ENCODE measurements at regions not wholly inside any gene's neighbourhood (a gene's known extent, or its start where the extent isn't known, plus 50 kb on each side); places are given as distances from the start of the nearest gene placed in this dataset.

GRCh38 chr1:192713921-192714320 is 78.0 kb downstream of the RGS13 start:
- H3K4me3 ChIP-seq (ENCODE audit: low read depth, low read length): no peak overlapping the region
- no peak for DNase-seq (ENCODE audit: low read depth)
- TF ChIP-seq CTCF (IDR thresholded peaks at IDR 0.05; ENCODE audit: insufficient read depth, low read depth, low read length, missing control alignments): no peak

- H3K4me3 ChIP-seq (ENCODE audit: low read depth, low read length): no peak overlapping the region
- TF ChIP-seq CTCF (IDR thresholded peaks at IDR 0.05; ENCODE audit: insufficient read depth, low read depth, low read length, missing control alignments): no peak
- no peak for DNase-seq (ENCODE audit: low read depth)
Measured at GRCh38 chr1:192724670-192725069, 84.2 kb upstream of the RGS2 start.

- TF ChIP-seq CTCF (IDR thresholded peaks at IDR 0.05; ENCODE audit: insufficient read depth, low read depth, low read length, missing control alignments): no peak
- no peak for DNase-seq (ENCODE audit: low read depth)
- H3K4me3 ChIP-seq (ENCODE audit: low read depth, low read length): no peak overlapping the region
Measured at GRCh38 chr1:192726820-192727504, 81.9 kb upstream of the RGS2 start.

- no peak overlapping the region for H3K4me3 ChIP-seq (ENCODE audit: low read depth, low read length)
- no peak for DNase-seq (ENCODE audit: low read depth)
- no peak for TF ChIP-seq CTCF (IDR thresholded peaks at IDR 0.05; ENCODE audit: insufficient read depth, low read depth, low read length, missing control alignments)
Measured at GRCh38 chr1:192729500-192729899, 79.3 kb upstream of the RGS2 start.

GRCh38 chr1:192730198-192730597 is 78.6 kb upstream of the RGS2 start:
- no peak overlapping the region for H3K4me3 ChIP-seq (ENCODE audit: low read depth, low read length)
- no peak for TF ChIP-seq CTCF (IDR thresholded peaks at IDR 0.05; ENCODE audit: insufficient read depth, low read depth, low read length, missing control alignments)
- no peak for DNase-seq (ENCODE audit: low read depth)

GRCh38 chr1:192732787-192733186 is 76.1 kb upstream of the RGS2 start:
- peak; percentile 26 for DNase-seq (ENCODE audit: low read depth)
- TF ChIP-seq CTCF (IDR thresholded peaks at IDR 0.05; ENCODE audit: insufficient read depth, low read depth, low read length, missing control alignments): peak; percentile 9
- H3K4me3 ChIP-seq (ENCODE audit: low read depth, low read length): no peak overlapping the region

- TF ChIP-seq CTCF (IDR thresholded peaks at IDR 0.05; ENCODE audit: insufficient read depth, low read depth, low read length, missing control alignments): no peak
- no peak for DNase-seq (ENCODE audit: low read depth)
- H3K4me3 ChIP-seq (ENCODE audit: low read depth, low read length): no peak overlapping the region
Measured at GRCh38 chr1:192735298-192735915, 73.4 kb upstream of the RGS2 start.
